Brain microvascular endothelial cell (primary cell): ENCODE measurements at regions not wholly inside any gene's neighbourhood (a gene's known extent, or its start where the extent isn't known, plus 50 kb on each side); places are given as distances from the start of the nearest gene placed in this dataset.

Experiments
- DNase-seq: peaks from one replicate; pipeline ENCODE4 v3.0.0-alpha.2; 2020
- H3K27ac ChIP-seq: fragments of 250-450 bp; sonication (Bioruptor Pico); 2 replicates; pipeline ENCODE4 v1.5.1; 2020; ENCODE audit warnings: mild to moderate bottlenecking, moderate library complexity
- H3K27me3 ChIP-seq: fragments of 250-450 bp; sonication (Bioruptor Pico); replicated peaks from 2 replicates; pipeline ENCODE4 v1.5.1; 2020; ENCODE audit warnings: mild to moderate bottlenecking
- H3K36me3 ChIP-seq: fragments of 250-450 bp; sonication (Bioruptor Pico); replicated peaks from 2 replicates; pipeline ENCODE4 v1.5.1; 2020; ENCODE audit warnings: mild to moderate bottlenecking
- H3K4me3 ChIP-seq: 2 replicates; pipeline ENCODE4 v1.5.1; 2011; ENCODE audit warnings: low read depth, mild to moderate bottlenecking, control low read depth, low read length, moderate library complexity
- CTCF ChIP-seq: IDR thresholded peaks from 2 replicates; pipeline ENCODE4 v1.5.1; 2011; ENCODE audit warnings: low read depth, mild to moderate bottlenecking, moderate library complexity, low read length, control low read depth, inconsistent platforms; ENCODE audit errors: missing control alignments
- in situ Hi-C: cut with HindIII; loops from 2 replicates; pipeline ENCODE4 v1.10.0; 2017; ENCODE audit warnings: low sequenced_read_pairs, low pct_ligation_motif_present

GRCh38 chr9:115220319-115221005 is 102.5 kb upstream of the TNC start:
- TF ChIP-seq CTCF = no peak
- no peak overlapping the region for H3K4me3 ChIP-seq
- no peaks in the 10 kb centered on the region for H3K27me3 ChIP-seq
- in situ Hi-C loops = no loop called here
- DNase-seq = no peak
- H3K36me3 ChIP-seq = no peaks in the 10 kb centered on the region
- H3K27ac ChIP-seq = no peak overlapping the region

DNA sequence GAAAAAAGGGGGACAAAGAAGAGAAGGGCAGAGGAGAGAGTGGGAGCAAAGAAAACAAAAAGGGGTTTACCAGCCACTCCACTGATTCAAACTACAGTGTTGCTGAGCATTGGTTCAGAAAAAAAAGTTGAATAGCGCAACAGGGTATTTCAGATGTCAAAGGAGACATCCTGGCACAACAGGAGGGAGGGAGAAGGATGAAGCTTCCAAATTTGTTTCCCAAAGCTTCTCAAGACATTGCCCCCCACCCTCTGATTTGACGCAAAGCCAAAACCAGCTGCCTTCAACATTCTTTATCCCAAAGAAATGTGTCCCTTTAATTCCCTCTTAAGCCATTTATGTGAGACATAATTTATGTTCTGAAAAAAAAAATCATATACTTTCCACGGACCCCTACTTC is 105.5 kb upstream of the TNC start:
- no peak for TF ChIP-seq CTCF
- in situ Hi-C loops = no loop called here
- no peak overlapping the region for H3K4me3 ChIP-seq
- H3K27ac ChIP-seq = no peak overlapping the region
- no peaks in the 10 kb centered on the region for H3K27me3 ChIP-seq
- no peak for DNase-seq
- H3K36me3 ChIP-seq = no peaks in the 10 kb centered on the region

GRCh38 chr9:115225459-115226116 is 107.6 kb upstream of the TNC start:
- DNase-seq = no peak
- no peak overlapping the region for H3K27ac ChIP-seq
- no peak overlapping the region for H3K4me3 ChIP-seq
- no peaks in the 10 kb centered on the region for H3K36me3 ChIP-seq
- in situ Hi-C loops = no loop called here
- TF ChIP-seq CTCF = no peak
- no peaks in the 10 kb centered on the region for H3K27me3 ChIP-seq

GRCh38 chr9:115226152-115226551 is 108.2 kb upstream of the TNC start:
- no peaks in the 10 kb centered on the region for H3K27me3 ChIP-seq
- TF ChIP-seq CTCF = no peak
- in situ Hi-C loops = no loop called here
- H3K27ac ChIP-seq = no peak overlapping the region
- H3K36me3 ChIP-seq = no peaks in the 10 kb centered on the region
- H3K4me3 ChIP-seq = no peak overlapping the region
- DNase-seq = no peak

- no peaks in the 10 kb centered on the region for H3K36me3 ChIP-seq
- no peak overlapping the region for H3K4me3 ChIP-seq
- DNase-seq = peak; percentile 51
- no peak overlapping the region for H3K27ac ChIP-seq
- no peak for TF ChIP-seq CTCF
- in situ Hi-C loops = no loop called here
- no peaks in the 10 kb centered on the region for H3K27me3 ChIP-seq
These were observed 111.5 kb upstream of the TNC start for GRCh38 chr9:115229496-115229895.
